ENCODE measurements at regions not wholly inside any gene's neighbourhood (a gene's known extent, or its start where the extent isn't known, plus 50 kb on each side); places are given as distances from the start of the nearest gene placed in this dataset.

DNA sequence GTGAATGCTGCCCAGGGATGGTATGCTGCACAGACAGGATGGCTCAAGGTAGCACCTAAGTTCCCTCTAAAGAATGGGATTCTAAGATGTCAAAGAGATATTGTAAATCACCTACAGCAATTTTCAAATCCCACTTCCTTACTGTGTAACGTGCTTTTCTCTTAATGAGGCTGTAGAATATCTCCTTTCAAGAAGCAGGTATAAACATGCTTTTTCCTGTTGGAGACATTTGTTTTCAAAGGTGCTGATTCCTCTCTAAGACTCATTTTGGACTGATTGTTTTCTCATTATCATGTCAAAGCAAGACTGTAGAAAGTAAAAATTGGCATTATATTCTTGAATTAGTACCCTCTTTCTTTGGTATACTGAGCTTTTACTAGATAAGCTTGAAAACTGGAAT is 412.6 kb upstream of the PAPPA start:
- DNase-seq (ENCODE audit: low read depth), result no peak
- TF ChIP-seq CTCF (conservative IDR thresholded peaks at IDR 0.05; ENCODE audit: low read length), result no peak
- no peak overlapping the region for H3K4me3 ChIP-seq (ENCODE audit: low read length)

DNA sequence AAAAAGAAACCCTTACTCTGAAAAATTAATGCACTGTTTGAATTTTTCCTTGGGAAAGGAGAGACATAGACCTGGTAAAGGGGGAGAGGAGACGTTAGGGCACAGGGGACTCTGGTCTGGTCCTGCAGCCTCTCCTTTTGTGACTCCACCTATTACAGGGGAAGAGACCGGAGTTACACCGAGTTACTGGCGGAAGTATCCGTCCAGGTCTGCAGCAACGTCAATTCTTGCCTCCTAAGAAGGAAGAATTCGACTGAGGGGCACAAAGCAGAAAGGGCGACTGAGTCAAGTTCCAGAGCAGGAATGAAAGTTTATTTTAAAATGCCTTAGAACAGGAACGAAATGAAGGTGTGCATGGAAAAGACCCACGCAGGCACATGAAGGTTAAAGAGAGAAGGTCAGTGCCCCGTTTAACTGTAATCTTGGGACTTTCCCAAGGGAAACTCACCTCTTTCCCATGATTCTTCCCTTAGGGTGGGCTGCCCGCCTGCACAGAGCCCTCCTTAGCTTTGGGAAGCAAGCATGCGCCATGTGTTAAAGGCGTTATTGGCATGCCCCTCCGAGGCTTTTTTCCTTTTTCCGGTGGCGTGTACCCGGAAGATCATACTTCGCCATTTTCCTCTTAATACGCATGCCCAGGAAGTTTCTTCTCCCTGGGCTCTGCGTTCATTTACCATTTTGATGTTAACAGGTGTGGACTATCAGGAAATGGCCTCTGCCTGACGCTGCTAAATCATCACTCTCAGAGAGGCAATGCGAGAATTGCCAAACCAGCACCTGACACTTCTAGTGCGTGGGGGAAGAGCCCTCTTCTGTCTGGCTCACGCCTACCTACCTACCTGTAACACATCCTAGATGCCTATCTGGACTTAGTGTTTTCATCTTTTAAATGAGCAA is 409.6 kb upstream of the PAPPA start:
- no peak for TF ChIP-seq CTCF (conservative IDR thresholded peaks at IDR 0.05; ENCODE audit: low read length)

GRCh38 chr9:115746496-115746895 is 407.1 kb upstream of the PAPPA start:
- TF ChIP-seq CTCF (conservative IDR thresholded peaks at IDR 0.05; ENCODE audit: low read length), result no peak
- H3K4me3 ChIP-seq (ENCODE audit: low read length), result no peak overlapping the region
- DNase-seq (ENCODE audit: low read depth), result peak; percentile 40

More for the DNA sequence above, 409.6 kb upstream of the PAPPA start:
- no peak for DNase-seq (ENCODE audit: low read depth)
- H3K4me3 ChIP-seq (ENCODE audit: low read length), result no peak overlapping the region

DNA sequence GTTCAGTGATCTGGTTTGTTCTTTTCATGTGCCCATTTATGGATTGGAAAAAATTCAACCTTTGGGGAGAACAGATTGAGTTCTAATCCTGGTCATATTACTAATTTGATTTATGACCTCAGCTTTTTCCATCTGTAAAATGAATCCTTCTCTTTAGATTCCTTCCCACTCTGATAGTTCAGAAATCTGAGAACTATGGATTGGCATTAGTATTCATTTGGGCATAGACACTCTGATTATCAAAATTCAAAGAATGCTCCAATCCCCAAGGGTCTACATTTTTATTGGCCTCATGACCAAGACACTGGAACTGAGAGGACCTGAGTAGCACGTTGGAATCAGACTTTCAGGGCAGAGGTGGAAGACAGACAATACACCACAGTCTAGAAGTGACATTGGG is 405.9 kb upstream of the PAPPA start:
- no peak overlapping the region for H3K4me3 ChIP-seq (ENCODE audit: low read length)
- DNase-seq (ENCODE audit: low read depth), result no peak
- TF ChIP-seq CTCF (conservative IDR thresholded peaks at IDR 0.05; ENCODE audit: low read length), result no peak

DNA sequence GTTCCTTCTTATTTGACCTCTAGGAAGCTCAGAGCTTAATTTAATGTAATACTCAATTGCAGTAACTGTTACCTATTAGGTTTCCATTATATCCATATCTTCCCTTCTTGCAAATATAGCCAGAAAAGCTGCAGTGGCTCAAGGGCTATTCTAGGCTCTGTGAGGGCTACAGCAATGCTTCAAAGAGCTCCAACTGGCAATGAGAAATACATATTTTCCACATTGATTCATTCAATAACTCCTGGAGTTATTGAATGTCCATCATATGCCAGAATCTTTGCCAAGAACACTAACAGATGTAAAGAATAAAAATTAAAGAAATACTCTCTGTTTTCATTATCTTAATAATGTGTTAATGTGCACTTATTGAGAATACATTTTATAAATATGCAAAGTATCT is 396.9 kb upstream of the PAPPA start:
- TF ChIP-seq CTCF (conservative IDR thresholded peaks at IDR 0.05; ENCODE audit: low read length), result no peak
- H3K4me3 ChIP-seq (ENCODE audit: low read length), result no peak overlapping the region
- DNase-seq (ENCODE audit: low read depth), result no peak

DNA sequence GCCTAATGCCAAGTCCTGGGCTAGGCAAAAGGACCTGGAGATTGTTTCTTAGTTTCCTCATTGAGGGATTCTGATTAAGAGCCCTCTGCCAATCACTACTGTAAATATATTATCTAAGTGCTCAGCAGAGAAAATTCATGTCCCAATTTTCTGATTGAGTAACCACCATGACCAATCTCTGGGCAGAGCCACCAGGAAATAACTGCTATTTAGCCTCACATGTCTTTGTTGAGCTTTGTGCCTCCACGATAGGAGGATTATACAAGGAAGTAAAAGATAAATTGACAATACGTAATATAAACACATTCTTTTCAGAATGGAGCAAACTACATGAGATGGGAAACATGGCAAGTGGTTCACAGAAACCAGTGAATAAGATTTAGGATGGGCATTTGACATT is 396.1 kb upstream of the PAPPA start:
- DNase-seq (ENCODE audit: low read depth), result peak; percentile 16
- H3K4me3 ChIP-seq (ENCODE audit: low read length), result no peak overlapping the region
- TF ChIP-seq CTCF (conservative IDR thresholded peaks at IDR 0.05; ENCODE audit: low read length), result no peak

GRCh38 chr9:115758441-115758840 is 395.1 kb upstream of the PAPPA start:
- TF ChIP-seq CTCF (conservative IDR thresholded peaks at IDR 0.05; ENCODE audit: low read length), result no peak
- DNase-seq (ENCODE audit: low read depth), result peak; percentile 47
- H3K4me3 ChIP-seq (ENCODE audit: low read length), result no peak overlapping the region

Data from AG10803 (cell line).